BE2C (cell line): ENCODE measurements at regions not wholly inside any gene's neighbourhood (a gene's known extent, or its start where the extent isn't known, plus 50 kb on each side); places are given as distances from the start of the nearest gene placed in this dataset.

Source experiments
- DNase-seq: peaks from one replicate; pipeline ENCODE4 v3.0.0-alpha.2; 2020
- H3K27me3 ChIP-seq: fragments of 250-450 bp; sonication (Bioruptor Pico); 2 replicates; pipeline ENCODE4 v1.5.1; 2020; ENCODE audit warnings: mild to moderate bottlenecking
- H3K36me3 ChIP-seq: fragments of 250-450 bp; sonication (Bioruptor Pico); 2 replicates; pipeline ENCODE4 v1.5.1; 2020; ENCODE audit warnings: mild to moderate bottlenecking
- H3K4me1 ChIP-seq: fragments of 250-450 bp; sonication (Bioruptor Pico); 2 replicates; pipeline ENCODE4 v1.5.1; 2020
- H3K4me3 ChIP-seq: 2 replicates; pipeline ENCODE4 v1.5.1; 2011; ENCODE audit warnings: low read depth, low read length
- H3K9me3 ChIP-seq: fragments of 250-450 bp; sonication (Bioruptor Pico); 2 replicates; pipeline ENCODE4 v1.5.1; 2020
- CTCF ChIP-seq: IDR thresholded peaks from 2 replicates; pipeline ENCODE4 v1.5.1; 2012; ENCODE audit warnings: mild to moderate bottlenecking, low read depth, low read length

GRCh38 chr1:163773396-163773795, 451.6 kb downstream of the NUF2 start:
- TF ChIP-seq CTCF, result no peak
- no peak for DNase-seq
- H3K9me3 ChIP-seq, result no peaks in the 10 kb centered on the region
- no peaks in the 10 kb centered on the region for H3K27me3 ChIP-seq
- no peak overlapping the region for H3K4me3 ChIP-seq
- H3K36me3 ChIP-seq, result no peaks in the 10 kb centered on the region
- no peaks in the 10 kb centered on the region for H3K4me1 ChIP-seq

- DNase-seq, result no peak
- no peak for TF ChIP-seq CTCF
- H3K36me3 ChIP-seq, result no peaks in the 10 kb centered on the region
- H3K4me1 ChIP-seq, result no peaks in the 10 kb centered on the region
- H3K4me3 ChIP-seq, result no peak overlapping the region
- no peaks in the 10 kb centered on the region for H3K9me3 ChIP-seq
- no peaks in the 10 kb centered on the region for H3K27me3 ChIP-seq
Measured at GRCh38 chr1:163774401-163774945, 452.7 kb downstream of the NUF2 start.

- Histone ChIP-seq H3K9me3 (no peaks in the 10 kb centered on the region), H3K4me3 (no peak overlapping the region), H3K36me3 (no peaks in the 10 kb centered on the region), H3K27me3 (no peaks in the 10 kb centered on the region), H3K4me1 (no peaks in the 10 kb centered on the region)
- DNase-seq, result no peak
- no peak for TF ChIP-seq CTCF
Measured at GRCh38 chr1:163774978-163775620, 453.3 kb downstream of the NUF2 start.

GRCh38 chr1:163777205-163777604, 455.5 kb downstream of the NUF2 start:
- H3K9me3 ChIP-seq, result no peaks in the 10 kb centered on the region
- no peaks in the 10 kb centered on the region for H3K27me3 ChIP-seq
- TF ChIP-seq CTCF, result no peak
- H3K36me3 ChIP-seq, result no peaks in the 10 kb centered on the region
- H3K4me1 ChIP-seq, result no peaks in the 10 kb centered on the region
- no peak for DNase-seq
- no peak overlapping the region for H3K4me3 ChIP-seq

GRCh38 chr1:163781146-163781545, 459.4 kb downstream of the NUF2 start:
- Histone ChIP-seq H3K36me3 (no peaks in the 10 kb centered on the region), H3K4me1 (no peaks in the 10 kb centered on the region), H3K4me3 (no peak overlapping the region), H3K27me3 (no peaks in the 10 kb centered on the region), H3K9me3 (no peaks in the 10 kb centered on the region)
- TF ChIP-seq CTCF, result no peak
- DNase-seq, result no peak

- H3K27me3 ChIP-seq, result no peaks in the 10 kb centered on the region
- no peak for DNase-seq
- TF ChIP-seq CTCF, result no peak
- H3K4me1 ChIP-seq, result no peaks in the 10 kb centered on the region
- no peaks in the 10 kb centered on the region for H3K9me3 ChIP-seq
- H3K36me3 ChIP-seq, result no peaks in the 10 kb centered on the region
- no peak overlapping the region for H3K4me3 ChIP-seq
Measured at GRCh38 chr1:163785868-163786405, 464.2 kb downstream of the NUF2 start.
